Left ventricle myocardium superior (tissue), 1 donor: ENCODE measurements at regions not wholly inside any gene's neighbourhood (a gene's known extent, or its start where the extent isn't known, plus 50 kb on each side); places are given as distances from the start of the nearest gene placed in this dataset.
A peak's percentile ranks its signal among the peaks of the same experiment; 100 is the strongest.
"Not testable (repeated sequence)": the region's sequence is repeated elsewhere in the genome, so short reads cannot be mapped to it uniquely, and the experiment has no call there.

ENCODE experiments used
- ATAC-seq: fragments of 200-7000 bp; cut with Tn5 transposase; one replicate; pipeline ENCODE4 v1.9.1; 2020; ENCODE audit warnings: mild to moderate bottlenecking, moderate library complexity
- DNase-seq: peaks from one replicate; pipeline ENCODE4 v3.0.0-alpha.2; 2020
- intact Hi-C: fragments of 100-400 bp; cut with micrococcal nuclease; formaldehyde crosslinking; loops from one replicate; pipeline ENCODE4 v1.11.0; 2022
- donor health status: DM: no; HTN: yes; CAD: no; lungs with severe emphysema.

DNA sequence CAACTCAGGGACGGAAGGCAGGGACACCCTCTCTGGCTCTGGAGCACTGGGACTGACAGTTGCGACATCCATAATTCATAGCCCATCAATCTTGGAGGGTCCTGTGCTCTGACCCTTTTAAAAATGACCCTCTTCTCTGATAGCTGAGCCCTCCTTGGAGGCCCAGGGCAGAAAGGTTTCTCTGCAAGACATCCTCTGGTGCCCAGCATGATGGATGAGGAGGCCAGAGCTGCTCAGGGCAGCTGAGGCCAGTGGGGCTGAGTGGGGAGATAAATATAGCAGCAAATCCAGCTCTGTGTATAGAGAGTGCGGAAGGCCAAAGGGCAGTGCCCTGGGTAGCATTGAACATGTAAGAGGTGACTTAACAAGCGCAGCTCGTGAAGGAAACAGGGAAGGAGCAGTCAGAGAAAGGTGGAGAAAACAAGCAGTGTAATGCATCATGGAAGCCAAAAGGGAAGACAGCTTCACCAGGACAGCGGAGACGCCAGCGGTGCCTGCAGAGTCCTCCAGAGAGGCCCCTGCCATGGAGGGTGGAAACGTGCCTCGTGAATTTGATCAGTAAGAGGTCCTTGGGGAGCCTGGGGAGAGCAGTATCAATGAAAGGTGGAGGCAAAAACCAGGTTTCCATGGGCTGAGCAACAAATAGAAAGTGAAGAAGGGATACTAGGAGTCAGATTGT is 50.4 kb upstream of the FMOD start:
- DNase-seq (no peak), ATAC-seq (no peak)
- intact Hi-C loops = no loop called here

DNA sequence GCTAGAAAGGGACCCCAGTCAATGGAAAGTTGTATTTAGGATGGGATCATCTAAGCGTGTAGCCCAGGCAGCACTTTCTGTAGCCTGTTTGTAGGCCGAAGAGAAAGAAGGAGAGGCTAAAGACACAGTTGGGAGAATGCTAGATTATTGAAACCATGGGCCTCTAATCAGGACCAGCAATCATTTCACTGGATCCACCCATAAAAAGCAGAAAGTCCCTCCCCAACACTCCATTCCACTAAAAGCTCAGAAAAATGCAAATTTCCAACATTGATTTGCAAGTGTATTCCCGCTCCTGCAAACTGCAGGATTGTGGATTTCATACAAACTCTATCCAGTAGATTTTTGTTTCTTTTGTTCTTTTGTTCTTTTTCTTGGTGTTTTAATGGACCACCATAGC is 51.2 kb upstream of the FMOD start:
- intact Hi-C loops = no loop called here
- DNase-seq (no peak), ATAC-seq (no peak)

DNA sequence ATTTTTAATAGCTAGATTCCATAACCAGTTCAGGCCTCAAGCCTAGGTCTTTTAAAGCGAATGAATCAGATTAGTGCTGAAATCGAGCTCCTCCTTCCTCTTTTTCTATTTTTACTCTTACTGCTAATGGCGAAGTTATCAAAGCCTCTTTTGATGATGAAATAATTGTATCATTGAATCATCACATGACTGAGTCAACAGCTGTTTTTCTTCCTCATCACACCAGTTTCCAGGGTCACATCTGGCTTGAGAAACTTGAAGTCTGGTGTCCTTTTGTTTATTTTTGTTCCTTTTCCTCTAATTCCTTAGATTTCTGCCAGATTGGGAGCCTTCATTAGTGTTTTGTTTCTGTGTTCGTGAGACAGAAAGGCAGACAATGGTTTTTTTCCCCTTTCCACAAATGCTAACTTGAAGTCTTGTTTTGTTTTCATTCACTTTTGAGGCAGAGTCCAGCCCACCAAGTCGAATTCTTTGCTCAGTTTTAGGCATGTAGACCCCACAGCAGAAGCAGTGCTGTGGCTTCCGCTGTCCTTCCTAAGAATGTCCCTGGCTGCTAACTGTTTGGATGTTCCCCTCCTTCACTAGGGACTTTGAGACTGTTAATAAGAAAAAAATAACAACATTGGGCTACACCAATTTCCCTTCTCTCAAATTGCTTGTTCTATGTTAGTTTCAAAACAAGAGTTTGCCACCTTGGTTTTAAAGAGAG is 51.9 kb upstream of the FMOD start:
- ATAC-seq = peak; percentile 68
- intact Hi-C loops = no loop called here
- DNase-seq = peak; percentile 32

DNA sequence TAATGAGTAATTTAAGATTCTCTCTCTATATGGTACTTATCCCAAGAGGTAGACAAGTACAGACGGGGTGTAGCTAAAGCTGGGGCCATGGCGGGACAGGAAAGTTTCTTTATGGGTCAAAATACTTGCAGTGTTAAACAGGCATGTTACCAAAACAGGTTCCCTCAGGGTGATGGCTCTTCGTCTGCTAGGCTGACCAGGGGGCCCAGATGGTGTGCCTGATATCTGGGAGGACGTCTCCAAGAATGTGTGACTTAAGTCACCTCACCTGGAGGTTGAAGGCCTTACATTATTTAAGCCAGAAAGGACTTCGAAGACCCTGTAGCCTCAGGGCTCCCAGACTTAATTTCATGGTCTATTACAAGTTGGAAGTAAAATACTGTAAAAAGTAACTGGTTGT is 52.7 kb upstream of the FMOD start:
- no peak for ATAC-seq
- intact Hi-C loops = no loop called here
- no peak for DNase-seq

DNA sequence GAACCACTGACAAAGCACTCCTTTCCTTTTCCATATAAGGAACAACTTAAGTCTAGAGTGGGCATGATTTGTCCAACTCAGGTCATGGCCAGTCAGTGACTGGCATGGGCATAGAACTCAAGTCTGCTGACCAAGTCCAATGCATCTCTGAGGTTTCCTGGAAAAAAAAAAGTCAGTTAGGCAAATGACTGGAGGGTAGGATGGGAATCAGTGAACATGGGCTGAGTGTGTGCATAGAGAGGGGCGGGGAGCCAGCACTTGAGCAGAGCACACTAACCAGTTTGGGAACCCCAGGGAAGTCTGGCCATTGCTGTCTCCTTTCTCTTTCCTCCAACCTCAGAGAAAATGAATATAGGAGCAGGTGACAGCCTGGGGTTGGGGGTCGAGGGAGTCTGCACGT is 53.6 kb upstream of the FMOD start:
- DNase-seq (no peak), ATAC-seq (no peak)
- intact Hi-C loops = no loop called here

DNA sequence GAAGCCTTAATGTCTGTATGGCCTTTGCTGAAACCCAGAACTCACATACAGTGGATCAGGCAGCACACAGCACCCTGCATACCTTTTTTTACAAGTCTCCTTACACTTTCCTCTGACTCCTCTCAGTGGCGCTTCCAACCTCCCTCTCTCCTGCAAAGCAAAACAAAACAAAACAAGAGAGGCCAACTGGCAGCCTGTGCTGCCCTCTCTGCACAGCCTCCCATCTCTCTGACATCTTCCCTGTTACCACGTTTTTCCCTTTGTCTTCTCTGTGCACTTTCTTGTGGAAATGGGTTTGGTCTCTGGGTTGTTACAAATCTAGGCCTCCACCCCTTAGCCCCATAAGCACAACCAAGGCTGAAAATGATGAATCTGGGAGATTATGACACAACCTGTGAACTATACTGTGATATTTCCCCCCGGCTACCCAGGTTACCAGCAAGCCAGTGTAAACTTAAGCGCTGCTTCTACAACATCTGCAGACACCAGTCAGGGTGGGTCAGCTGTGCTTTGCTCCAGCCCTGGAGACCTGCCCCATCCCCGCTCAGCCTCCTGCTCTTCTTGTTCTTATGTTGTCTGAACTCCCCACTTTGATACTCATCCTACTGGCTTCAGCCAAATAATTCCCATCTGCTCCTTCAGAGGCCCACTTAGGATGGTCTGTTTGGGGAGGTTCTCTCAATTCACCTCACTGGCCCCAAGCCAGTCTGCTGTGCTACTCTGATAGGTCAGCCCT is 54.9 kb upstream of the FMOD start:
- intact Hi-C loops = no loop called here
- ATAC-seq = no peak
- no peak for DNase-seq

DNA sequence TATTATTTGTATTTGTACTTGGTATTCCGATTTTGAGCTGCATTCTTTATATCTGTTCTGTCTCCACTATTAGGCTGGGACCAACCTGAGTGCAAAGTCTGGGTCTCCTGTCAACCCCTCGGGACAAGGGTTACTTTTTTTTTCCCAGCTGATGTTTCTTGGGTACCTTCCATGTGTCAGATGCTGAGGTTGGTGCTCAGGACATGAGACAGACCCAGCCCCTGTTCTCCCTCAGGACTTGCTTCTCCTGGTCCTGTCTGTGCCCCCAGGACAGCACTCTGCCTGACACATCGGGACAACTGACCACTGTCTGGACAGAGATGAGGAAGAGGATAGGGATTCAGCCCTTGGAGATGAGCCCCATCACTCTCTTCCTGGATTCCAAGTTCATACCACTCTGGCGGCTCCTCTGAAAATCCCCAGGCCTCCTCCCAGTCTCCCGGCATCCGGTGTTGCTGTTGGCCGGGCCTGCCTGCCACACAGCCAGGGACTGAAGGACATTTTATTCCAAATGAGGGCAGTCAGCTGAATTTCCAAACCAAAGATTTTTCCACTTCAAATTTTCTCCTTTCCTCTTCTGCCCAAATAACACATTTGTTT is 55.6 kb upstream of the FMOD start:
- ATAC-seq (peak; percentile 68), DNase-seq (peak; percentile 75)
- intact Hi-C loops = no loop called here

DNA sequence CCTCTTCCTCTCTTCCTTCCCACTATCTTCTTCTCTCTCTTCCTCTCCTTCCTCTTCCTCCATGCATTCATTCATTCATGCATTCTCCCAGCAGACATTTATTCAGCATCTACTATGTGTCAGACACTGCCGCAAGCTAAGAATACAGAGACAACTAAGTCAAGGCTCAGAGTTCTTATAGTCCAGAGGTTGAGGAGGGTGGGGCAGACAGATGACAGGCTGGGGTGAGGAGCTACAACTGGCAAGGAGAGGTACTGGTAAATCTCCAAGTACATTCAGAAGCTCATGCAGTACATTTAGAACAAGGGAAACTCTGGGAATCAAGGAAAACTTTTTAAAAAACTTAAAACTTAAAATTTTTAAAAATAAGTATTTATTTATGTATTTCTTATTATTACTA is 56.4 kb upstream of the FMOD start:
- no peak for DNase-seq
- intact Hi-C loops = no loop called here
- ATAC-seq = peak; percentile 50

DNA sequence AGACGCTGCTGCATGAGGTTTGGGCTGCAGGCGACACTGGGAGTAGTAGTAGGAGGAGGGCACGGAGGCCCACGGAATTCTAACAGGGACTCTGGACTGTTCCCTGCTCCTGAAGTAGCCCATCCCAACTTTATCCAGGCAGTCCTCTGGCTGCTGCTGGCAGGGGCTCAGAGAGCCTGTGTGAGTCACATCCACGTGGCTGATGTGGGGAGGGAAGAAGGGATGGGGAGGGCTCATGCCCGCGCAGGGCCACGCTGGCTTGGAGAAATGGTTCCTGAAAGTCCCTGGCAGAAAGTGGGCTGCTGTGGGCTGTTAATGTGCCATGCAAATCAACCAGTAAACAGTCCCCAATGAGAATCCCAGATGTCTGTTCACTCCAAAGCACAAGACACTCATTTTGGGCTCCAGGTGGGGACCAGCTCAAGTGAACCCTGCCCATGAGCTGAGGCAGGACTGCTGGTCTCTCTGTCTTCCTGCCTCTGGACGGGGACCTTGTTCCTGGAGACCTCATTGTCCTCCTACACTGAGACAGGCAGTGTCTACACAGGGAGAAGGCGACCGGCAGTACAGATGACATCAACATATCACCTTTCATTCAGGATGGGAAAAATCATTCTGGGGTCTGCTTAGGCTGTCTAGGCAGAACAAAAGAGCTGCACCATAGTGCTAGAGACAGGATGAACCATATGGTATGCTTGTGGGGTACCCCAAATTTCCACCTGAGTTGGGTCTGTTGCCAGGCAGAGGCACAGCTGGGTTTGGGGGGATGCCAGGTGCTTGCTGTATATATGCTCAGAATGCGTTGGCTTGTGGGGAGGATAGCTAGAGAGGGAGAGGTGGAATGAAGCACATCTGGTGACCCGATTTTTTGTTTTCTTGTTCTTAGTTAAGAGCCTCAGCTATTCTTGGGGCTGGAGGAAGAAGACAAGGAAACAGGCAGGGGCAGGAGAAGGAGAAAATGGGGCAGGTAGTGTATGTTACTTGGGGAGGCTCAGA is 57.9 kb upstream of the FMOD start:
- intact Hi-C loops = no loop called here
- DNase-seq (peak; percentile 85), ATAC-seq (peak; percentile 89)

DNA sequence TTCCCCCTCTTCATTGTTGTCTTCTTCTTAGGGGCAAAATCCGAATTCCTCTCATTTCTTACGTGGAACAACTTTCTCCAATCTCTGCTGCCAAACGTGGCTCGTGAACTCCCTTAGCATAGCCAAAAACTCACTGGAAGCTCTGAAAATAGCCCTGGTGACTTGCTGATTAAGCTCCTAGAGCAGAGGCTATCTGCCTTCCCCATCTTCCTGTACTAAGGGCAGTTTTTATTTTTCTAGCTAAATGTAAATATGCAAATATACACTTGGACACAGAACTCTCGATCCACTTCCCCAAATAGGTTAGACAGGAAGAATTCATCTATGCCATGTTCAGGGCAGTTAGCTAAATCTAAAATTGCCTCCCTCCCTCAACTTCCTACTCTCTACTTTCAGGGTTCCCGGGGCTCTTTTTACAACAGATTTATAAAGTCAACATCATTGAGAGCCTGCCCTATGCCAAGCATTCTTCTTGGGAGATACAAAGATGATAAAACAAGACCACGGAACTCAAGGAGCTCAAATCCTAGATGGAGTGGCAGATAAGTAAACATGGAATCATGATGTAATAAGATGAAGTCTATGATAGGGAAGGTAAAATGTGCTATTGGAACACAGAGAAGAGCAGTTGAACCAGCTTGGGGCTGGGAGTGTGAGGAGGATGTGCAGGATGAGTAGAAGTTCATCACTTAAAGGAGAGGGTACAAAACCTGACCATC is 59.4 kb upstream of the FMOD start:
- no peak for DNase-seq
- intact Hi-C loops = no loop called here
- ATAC-seq = peak; percentile 25

DNA sequence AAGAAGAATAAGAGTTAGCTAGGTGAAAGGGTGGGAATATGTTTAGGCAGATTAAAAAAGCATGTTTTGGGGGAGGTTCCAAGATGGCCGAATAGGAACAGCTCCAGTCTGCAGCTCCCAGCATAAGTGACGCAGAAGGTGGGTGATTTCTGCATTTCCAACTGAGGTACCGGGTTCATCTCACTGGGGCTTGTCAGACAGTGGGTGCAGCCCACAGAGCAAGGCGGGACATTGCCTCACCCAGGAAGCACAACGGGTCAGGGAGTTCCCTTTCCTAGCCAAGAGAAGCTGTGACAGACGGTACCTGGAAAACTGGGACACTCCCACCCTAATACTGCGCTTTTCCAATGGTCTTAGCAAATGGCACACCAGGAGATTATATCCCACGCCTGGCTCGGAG is 60.5 kb upstream of the FMOD start:
- intact Hi-C loops, DNase-seq, ATAC-seq: not testable (repeated sequence)

DNA sequence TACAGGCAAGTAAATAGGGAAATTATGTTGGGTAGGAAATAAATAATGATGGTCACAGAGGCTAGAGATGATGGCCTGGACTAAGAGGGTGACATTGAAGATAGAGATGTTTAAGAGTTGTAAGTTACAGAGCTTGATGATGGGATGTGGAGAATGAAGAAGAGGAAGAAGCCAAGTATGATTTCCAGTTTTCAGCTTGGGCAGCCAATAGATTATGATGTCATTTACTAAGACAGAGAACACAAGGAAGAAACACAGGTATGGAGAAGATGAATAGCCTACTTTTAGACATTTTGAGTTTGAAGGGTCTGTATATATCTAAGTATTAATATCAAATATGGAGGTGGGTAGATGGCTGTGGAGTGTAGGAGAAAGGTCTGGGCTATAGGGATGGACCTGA is 56.0 kb upstream of the PRELP start:
- ATAC-seq = no peak
- no peak for DNase-seq
- intact Hi-C loops = no loop called here

DNA sequence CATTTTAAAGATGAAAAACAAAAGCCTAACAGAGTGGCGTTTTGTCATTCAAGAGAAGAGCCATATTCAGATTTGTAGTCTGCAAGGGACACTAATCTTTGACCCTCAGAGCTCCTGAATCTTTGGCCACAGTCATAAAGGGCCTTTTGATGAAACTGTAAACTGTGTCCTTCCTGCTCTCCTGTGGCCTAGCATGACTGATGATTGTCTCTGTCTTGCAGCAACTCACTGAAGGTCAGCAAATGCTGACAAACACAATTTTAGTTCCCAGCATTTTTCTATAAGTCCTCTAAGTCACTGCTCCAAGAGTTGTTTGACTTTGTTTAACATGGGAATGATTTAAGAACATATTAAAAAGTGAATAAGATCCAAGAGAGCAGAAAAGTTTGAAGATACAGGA is 55.3 kb upstream of the PRELP start:
- ATAC-seq (no peak), DNase-seq (no peak)
- intact Hi-C loops = no loop called here

DNA sequence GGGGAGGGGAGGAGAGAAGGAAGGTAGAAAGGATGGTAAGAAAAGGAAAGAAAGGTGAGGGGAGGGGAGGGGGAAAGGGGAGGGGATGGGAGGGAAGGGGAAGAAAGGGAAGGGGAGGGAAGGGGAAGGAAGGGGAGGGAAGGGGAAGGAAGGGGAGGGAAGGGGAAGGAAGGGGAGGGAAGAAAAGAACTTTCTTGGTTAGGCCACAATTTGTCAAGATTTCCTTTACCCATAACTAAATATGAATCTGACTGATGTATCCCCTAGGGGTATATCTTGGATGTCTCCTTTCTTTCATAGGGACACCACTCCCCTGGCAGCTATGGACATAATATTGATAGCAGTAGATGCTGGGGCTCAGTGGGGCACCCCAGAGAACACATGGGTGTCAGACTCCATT is 54.4 kb upstream of the PRELP start:
- DNase-seq (no peak), ATAC-seq (no peak)
- intact Hi-C loops = no loop called here

DNA sequence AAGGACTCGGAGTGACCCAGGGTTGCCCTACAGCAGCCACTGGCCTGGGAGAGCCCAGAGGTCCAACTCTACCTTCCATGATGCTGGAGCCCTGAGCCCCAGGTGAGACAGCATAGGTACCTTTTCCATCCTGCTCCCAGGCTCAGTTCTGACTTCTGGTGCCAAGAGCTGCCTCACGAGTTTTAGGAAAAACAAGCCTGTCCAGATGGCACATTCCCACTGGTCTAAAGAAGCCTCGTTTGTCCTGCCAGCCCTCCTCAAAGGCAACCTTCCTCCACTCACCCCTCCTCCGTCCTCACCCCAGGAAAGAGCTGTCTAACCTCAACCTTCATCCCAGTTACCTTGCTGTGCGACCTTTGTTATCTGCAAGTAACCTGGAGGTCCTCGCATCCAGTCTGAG is 53.5 kb upstream of the PRELP start:
- DNase-seq (no peak), ATAC-seq (no peak)
- intact Hi-C loops = no loop called here

DNA sequence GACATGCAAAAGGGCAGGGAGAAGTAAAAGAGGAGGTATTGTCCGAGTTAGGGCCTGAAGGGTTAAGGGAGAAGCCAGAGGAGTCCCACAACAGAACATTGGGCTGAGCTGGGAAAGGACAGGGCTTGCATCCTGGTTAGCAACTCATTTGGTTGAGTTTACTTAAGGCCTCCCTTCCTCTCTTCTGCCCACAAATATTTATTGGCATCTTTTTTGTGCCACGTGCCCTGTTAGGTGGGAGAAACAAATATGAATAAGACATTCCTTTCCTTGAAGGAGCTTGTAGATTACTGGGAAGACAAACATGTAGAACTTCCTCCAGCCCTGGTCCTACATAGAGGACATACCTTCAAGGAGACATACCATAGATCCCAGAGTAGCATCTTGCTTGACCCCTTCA is 53.0 kb upstream of the PRELP start:
- intact Hi-C loops = no loop called here
- DNase-seq = no peak
- no peak for ATAC-seq

DNA sequence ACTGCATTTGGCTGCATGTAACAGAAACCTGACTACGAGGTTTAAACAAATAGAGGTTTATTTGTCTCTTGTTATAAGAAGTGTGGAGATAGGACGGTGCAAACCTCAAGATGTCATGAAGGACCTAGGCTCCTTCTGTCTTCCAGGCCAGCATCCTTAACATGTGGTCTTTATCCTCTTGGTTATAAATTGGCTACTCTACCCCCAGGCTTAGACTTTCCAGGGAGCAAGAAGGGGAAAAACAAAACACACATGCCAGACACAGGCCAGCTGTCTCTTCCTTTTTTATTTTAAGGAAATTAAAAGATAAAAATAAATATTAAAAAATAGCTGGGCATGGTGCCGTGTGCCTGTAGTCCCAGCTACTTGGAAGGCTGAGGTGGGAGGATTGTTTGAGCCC is 51.3 kb upstream of the PRELP start:
- ATAC-seq (peak; percentile 66), DNase-seq (no peak)
- intact Hi-C loops = no loop called here

DNA sequence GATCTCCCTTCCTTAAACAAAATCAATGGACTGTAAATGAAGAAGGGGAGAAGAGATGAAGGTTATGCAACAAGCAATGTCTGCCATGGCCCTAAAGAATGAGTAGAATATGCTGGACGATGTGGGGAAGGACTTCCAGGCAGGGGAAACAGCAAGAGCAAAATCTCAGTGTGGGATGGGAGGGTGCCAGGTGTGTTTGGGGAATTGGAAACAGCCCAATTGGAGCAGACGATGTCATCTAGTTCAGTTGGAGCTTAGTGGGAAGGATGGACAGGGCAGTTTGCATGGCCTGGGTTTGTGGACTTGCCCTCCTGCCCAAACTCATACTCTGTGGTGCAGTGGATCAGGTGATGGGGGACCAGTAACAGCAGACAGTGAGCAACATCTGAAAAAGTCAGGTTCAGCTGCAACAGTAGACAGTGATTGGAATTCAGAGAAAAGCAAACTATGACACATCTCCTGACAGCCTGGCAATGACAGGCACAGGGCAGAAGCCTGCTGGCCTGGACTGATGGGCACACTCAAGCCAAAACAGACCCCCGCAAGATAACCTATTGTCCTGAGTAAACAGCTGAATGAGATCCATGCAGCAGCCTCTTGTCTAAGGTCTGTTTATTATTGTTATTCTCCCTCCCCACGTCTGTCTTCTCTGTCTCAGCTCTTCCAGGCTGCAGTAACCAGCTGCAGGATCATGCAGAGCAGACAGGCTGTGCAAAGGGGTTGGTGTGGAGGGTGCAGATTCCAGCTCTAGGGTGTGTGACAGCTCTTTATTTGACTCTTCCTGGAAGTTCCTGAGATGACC is 50.5 kb upstream of the PRELP start:
- ATAC-seq (peak; percentile 38), DNase-seq (no peak)
- intact Hi-C loops = no loop called here
